Forelimb muscle (tissue), 1 donor: ENCODE measurements at regions not wholly inside any gene's neighbourhood (a gene's known extent, or its start where the extent isn't known, plus 50 kb on each side); places are given as distances from the start of the nearest gene placed in this dataset.
"Not testable (repeated sequence)": the region's sequence is repeated elsewhere in the genome, so short reads cannot be mapped to it uniquely, and the experiment has no call there.

ENCODE experiments used
- DNase-seq: peaks from one replicate; pipeline ENCODE4 v3.0.0-alpha.2; 2013; ENCODE audit warnings: low read depth

- DNase-seq: peak; percentile 88
Observed at GRCh38 chr2:188645986-188646385, 328.2 kb upstream of the COL3A1 start.

GRCh38 chr2:188647430-188648070, 326.6 kb upstream of the COL3A1 start:
- DNase-seq: peak; percentile 83

- no peak for DNase-seq
Observed at GRCh38 chr2:188659656-188660406, 314.3 kb upstream of the COL3A1 start.

- no peak for DNase-seq
Observed at GRCh38 chr2:188663301-188663700, 310.9 kb upstream of the COL3A1 start.

- no peak for DNase-seq
Observed at GRCh38 chr2:188664416-188664815, 309.8 kb upstream of the COL3A1 start.

- DNase-seq: no peak
Observed at GRCh38 chr2:188664951-188665595, 309.1 kb upstream of the COL3A1 start.

- DNase-seq: no peak
Observed at GRCh38 chr2:188665727-188666304, 308.4 kb upstream of the COL3A1 start.

- no peak for DNase-seq
Observed at GRCh38 chr2:188666503-188666902, 307.7 kb upstream of the COL3A1 start.

- DNase-seq: no peak
Observed at GRCh38 chr2:188668017-188668680, 306.0 kb upstream of the COL3A1 start.

GRCh38 chr2:188675391-188676009, 298.7 kb upstream of the COL3A1 start:
- DNase-seq: no peak

GRCh38 chr2:188676010-188676400, 298.2 kb upstream of the COL3A1 start:
- no peak for DNase-seq

- DNase-seq: no peak
Observed at GRCh38 chr2:188677142-188677541, 297.0 kb upstream of the COL3A1 start.

- DNase-seq: no peak
Observed at GRCh38 chr2:188678882-188679281, 295.3 kb upstream of the COL3A1 start.

- DNase-seq: no peak
Observed at GRCh38 chr2:188682838-188683237, 291.3 kb upstream of the COL3A1 start.

- no peak for DNase-seq
Observed at GRCh38 chr2:188684795-188685194, 289.4 kb upstream of the COL3A1 start.

- no peak for DNase-seq
Observed at GRCh38 chr2:188693111-188693510, 281.1 kb upstream of the COL3A1 start.

GRCh38 chr2:188693771-188694170, 280.4 kb upstream of the COL3A1 start:
- no peak for DNase-seq

GRCh38 chr2:188695953-188696352, 278.2 kb upstream of the COL3A1 start:
- DNase-seq: no peak

GRCh38 chr2:188698151-188698550, 276.0 kb upstream of the COL3A1 start:
- not testable (repeated sequence) for DNase-seq

- DNase-seq: no peak
Observed at GRCh38 chr2:188701836-188702235, 272.3 kb upstream of the COL3A1 start.

GRCh38 chr2:188705191-188705590, 269.0 kb upstream of the COL3A1 start:
- no peak for DNase-seq

GRCh38 chr2:188713961-188714360, 260.2 kb upstream of the COL3A1 start:
- DNase-seq: no peak
